HCT116 (cell line): ENCODE measurements at regions not wholly inside any gene's neighbourhood (a gene's known extent, or its start where the extent isn't known, plus 50 kb on each side); places are given as distances from the start of the nearest gene placed in this dataset.

ENCODE experiments used
- ATAC-seq: fragments of 200-7000 bp; cut with Tn5 transposase; 2 replicates; pipeline ENCODE4 v1.9.1; 2020; ENCODE audit warnings: mild to moderate bottlenecking, moderate library complexity
- BruUV-seq: library from RNA; stranded (reverse); fragments of 400-500 nt; replicated peaks from 2 replicates; lab custom pipeline; 2021; lab: Mats Ljungman, UMichigan
- CTCF ChIA-PET: fragments of 300-600 bp; sonication (Branson Sonifier 250); formaldehyde crosslinking; loops from one replicate; lab custom pipeline; 2021; ENCODE audit warnings: antibody characterized with exemption; lab: Charles Lee
- POLR2A ChIA-PET: fragments of 300-600, 350-600 bp; sonication (Branson Sonifier 250); formaldehyde crosslinking; loops from one replicate; lab custom pipeline; 2021; ENCODE audit warnings: antibody characterized with exemption; lab: Charles Lee
- RAD21 ChIA-PET, 2 experiments: fragments of 300-600 bp; sonication (Branson Sonifier 250); formaldehyde crosslinking; loops; one replicate each; lab custom pipeline; 2023; ENCODE audit warnings: low total read pairs in 2 of 2; ENCODE audit not compliant: uncharacterized antibody in 2 of 2, unreplicated experiment in 2 of 2, low non-redundant PET in 1 of 2; lab: Charles Lee
- DNase-seq: peaks from one replicate; pipeline ENCODE4 v3.0.0-alpha.2; 2010; ENCODE audit warnings: low read depth, low spot score
- H2AFZ ChIP-seq: fragments of 200-600 bp; shearing (Covaris generic), sonication (generic); 2 replicates; pipeline ENCODE4 v1.6.1; 2017; ENCODE audit warnings: low read depth, mixed run types, mixed read lengths, antibody characterized with exemption, low read length; ENCODE audit not compliant: poor library complexity, severe bottlenecking
- H3K27ac ChIP-seq: 2 replicates; pipeline ENCODE4 v1.5.1; 2012; ENCODE audit warnings: low read depth, low read length
- H3K27me3 ChIP-seq: fragments of 200-600 bp; sonication (generic); 2 replicates; pipeline ENCODE4 v1.6.1; 2016; ENCODE audit warnings: mixed run types, low read length, mixed read lengths; ENCODE audit not compliant: insufficient read depth
- H3K36me3 ChIP-seq, 2 experiments: fragments of 200-500 bp in 1 of 2; fragments of 200-600 bp in 1 of 2; sonication (Bioruptor generic) in 1 of 2; sonication (generic) in 1 of 2; 2 replicates each; pipeline versions ENCODE4 v1.5.1 to v1.6.1; 2014 to 2016; ENCODE audit warnings: low read length in 2 of 2, inconsistent platforms in 1 of 2, mixed read lengths in 1 of 2, mixed run types in 1 of 2; ENCODE audit not compliant: insufficient read depth in 2 of 2, control insufficient read depth in 1 of 2
- H3K4me1 ChIP-seq, 2 experiments: fragments of 200-600 bp in 1 of 2; sonication (generic) in 1 of 2; 2 replicates each; pipeline versions ENCODE4 v1.5.1 to v1.6.1; 2012 to 2017; ENCODE audit warnings: low read length in 2 of 2, inconsistent platforms in 1 of 2, mild to moderate bottlenecking in 1 of 2, mixed read lengths in 1 of 2, mixed run types in 1 of 2, moderate library complexity in 1 of 2; ENCODE audit not compliant: insufficient read depth in 2 of 2, control insufficient read depth in 1 of 2
- H3K4me2 ChIP-seq: fragments of 200-600 bp; sonication (generic); 2 replicates; pipeline ENCODE4 v1.6.1; 2017; ENCODE audit warnings: mixed run types, low read length, mixed read lengths
- H3K4me3 ChIP-seq, 2 experiments: fragments of 200-600 bp in 1 of 2; sonication (generic) in 1 of 2; replicated peaks in 1 of 2; 2 replicates each; pipeline ENCODE4 v1.5.1; 2011 to 2016; ENCODE audit warnings: low read length in 2 of 2, control low read depth in 1 of 2, low read depth in 1 of 2, mild to moderate bottlenecking in 1 of 2, mixed read lengths in 1 of 2, mixed run types in 1 of 2
- H3K79me2 ChIP-seq: fragments of 200-600 bp; sonication (generic); 2 replicates; pipeline ENCODE4 v1.6.1; 2017; ENCODE audit warnings: mild to moderate bottlenecking, mixed run types, low read length, moderate library complexity, mixed read lengths; ENCODE audit not compliant: insufficient read depth
- H3K9ac ChIP-seq: fragments of 200-600 bp; sonication (generic); 2 replicates; pipeline ENCODE4 v1.6.1; 2016; ENCODE audit warnings: low read length, mixed read lengths
- H3K9me2 ChIP-seq: fragments of 200-600 bp; sonication (generic), shearing (Covaris generic); 2 replicates; pipeline ENCODE4 v1.6.1; 2017; ENCODE audit warnings: mixed run types, mild to moderate bottlenecking, moderate library complexity; ENCODE audit not compliant: insufficient read depth
- H3K9me3 ChIP-seq, 2 experiments: fragments of 200-500 bp in 1 of 2; fragments of 200-600 bp in 1 of 2; sonication (Bioruptor generic) in 1 of 2; sonication (generic) in 1 of 2; 2 replicates each; pipeline ENCODE4 v1.6.1; 2014 to 2017; ENCODE audit warnings: low read length in 2 of 2, mixed read lengths in 2 of 2, inconsistent platforms in 1 of 2, low read depth in 1 of 2, mild to moderate bottlenecking in 1 of 2, mixed run types in 1 of 2, moderate library complexity in 1 of 2; ENCODE audit not compliant: control insufficient read depth in 1 of 2, insufficient read depth in 1 of 2
- H4K20me1 ChIP-seq: fragments of 200-600 bp; sonication (generic), shearing (Covaris generic); 2 replicates; pipeline ENCODE4 v1.6.1; 2017; ENCODE audit warnings: mixed run types, mild to moderate bottlenecking, moderate library complexity; ENCODE audit not compliant: insufficient read depth
- ATF3 ChIP-seq: IDR thresholded peaks from 2 replicates; pipeline ENCODE4 v1.6.1; 2012
- CBX3 ChIP-seq: IDR thresholded peaks from 2 replicates; pipeline ENCODE4 v1.6.1; 2012; ENCODE audit warnings: low read depth
- CEBPB ChIP-seq: IDR thresholded peaks from 2 replicates; pipeline ENCODE4 v1.6.1; 2012; ENCODE audit warnings: low read depth
- EGR1 ChIP-seq: IDR thresholded peaks from 2 replicates; pipeline ENCODE4 v1.6.1; 2012; ENCODE audit warnings: low read depth
- ELF1 ChIP-seq: IDR thresholded peaks from 2 replicates; pipeline ENCODE4 v1.6.1; 2012; ENCODE audit warnings: low read depth, borderline replicate concordance
- EZH2 ChIP-seq: fragments of 200-600 bp; sonication (generic); IDR thresholded peaks from 2 replicates; pipeline ENCODE4 v1.6.1; 2017; ENCODE audit warnings: antibody characterized with exemption, mixed run types
- EZH2phosphoT487 ChIP-seq: fragments of 200-600 bp; IDR thresholded peaks from 2 replicates; pipeline ENCODE4 v1.6.1; 2018; ENCODE audit warnings: antibody characterized with exemption, borderline replicate concordance
- FOSL1 ChIP-seq: IDR thresholded peaks from 2 replicates; pipeline ENCODE4 v1.6.1; 2012; ENCODE audit warnings: low read depth
- JUND ChIP-seq: IDR thresholded peaks from 2 replicates; pipeline ENCODE4 v1.6.1; 2012
- POLR2A ChIP-seq: IDR thresholded peaks from 2 replicates; pipeline ENCODE4 v1.7.0; 2011; ENCODE audit warnings: borderline replicate concordance; ENCODE audit not compliant: insufficient read depth, insufficient read length; ENCODE audit errors: extremely low read depth
- RAD21 ChIP-seq: IDR thresholded peaks from 2 replicates; pipeline ENCODE4 v1.6.1; 2012; ENCODE audit warnings: low read depth, mild to moderate bottlenecking
- SIN3A ChIP-seq: IDR thresholded peaks from 2 replicates; pipeline ENCODE4 v1.6.1; 2012; ENCODE audit warnings: low read depth
- SP1 ChIP-seq: IDR thresholded peaks from 2 replicates; pipeline ENCODE4 v1.6.1; 2012; ENCODE audit warnings: low read depth
- SRF ChIP-seq: IDR thresholded peaks from 2 replicates; pipeline ENCODE4 v1.6.1; 2012; ENCODE audit warnings: low read depth
- TCF7L2 ChIP-seq: IDR thresholded peaks from 2 replicates; pipeline ENCODE4 v1.7.0; 2011; ENCODE audit warnings: borderline replicate concordance, inconsistent platforms; ENCODE audit not compliant: insufficient read depth, insufficient read length; ENCODE audit errors: extremely low read depth
- YY1 ChIP-seq: IDR thresholded peaks from 2 replicates; pipeline ENCODE4 v1.6.1; 2011; ENCODE audit warnings: low read length, low read depth, moderate library complexity, mild to moderate bottlenecking; ENCODE audit not compliant: insufficient replicate concordance; ENCODE audit errors: extremely low read depth
- ZNF274 ChIP-seq: fragments of 200-500 bp; sonication (Bioruptor generic); IDR thresholded peaks from 2 replicates; pipeline ENCODE4 v1.6.1; 2014; ENCODE audit warnings: mild to moderate bottlenecking, low read depth, low read length, inconsistent platforms
- intact Hi-C: fragments of 100-400 bp; cut with micrococcal nuclease; formaldehyde crosslinking; loops from 2 replicates; pipeline ENCODE4 v1.10.0; 2022
- TF ChIP-seq, protein P1 (sequence below): IDR thresholded peaks from 2 replicates; pipeline ENCODE4 v1.6.1; 2012; ENCODE audit warnings: low read depth

GRCh38 chr19:31742249-31742648, 393.0 kb upstream of the TSHZ3 start (continued):
- no peak for TF ChIP-seq POLR2A
- no peak for TF ChIP-seq CEBPB

GRCh38 chr19:31745731-31746130, 396.5 kb upstream of the TSHZ3 start:
- POLR2A ChIA-PET: no interaction called here
- ATAC-seq (no peak), DNase-seq (no peak)
- H3K27me3 ChIP-seq: no peaks in the 10 kb centered on the region
- no peak overlapping the region for H3K4me2 ChIP-seq
- peaks cover 5 to 34% of the 10 kb centered on the region in 2 experiments; a peak in 2 of 4 replicates for H3K9me3 ChIP-seq
- no peaks in the 10 kb centered on the region for H3K4me1 ChIP-seq
- intact Hi-C loops: no loop called here
- no peak overlapping the region for H3K9ac ChIP-seq
- H3K79me2 ChIP-seq: no peaks in the 10 kb centered on the region
- H4K20me1 ChIP-seq: no peaks in the 10 kb centered on the region
- no peak overlapping the region for H3K4me3 ChIP-seq
- TF ChIP-seq POLR2A (no peak), RAD21 (no peak), EGR1 (no peak)
- no TSS peak for BruUV-seq
- H3K36me3 ChIP-seq: no peaks in the 10 kb centered on the region
- H3K9me2 ChIP-seq: no peaks in the 10 kb centered on the region
- CTCF ChIA-PET: no interaction called here
- RAD21 ChIA-PET: no interaction called here
- H3K27ac ChIP-seq: no peak overlapping the region
- no peak overlapping the region for H2AFZ ChIP-seq

GRCh38 chr19:31749231-31749630, 400.0 kb upstream of the TSHZ3 start:
- H3K4me3 ChIP-seq: no peak overlapping the region
- POLR2A ChIA-PET: no interaction called here
- H2AFZ ChIP-seq: no peak overlapping the region
- H3K4me1 ChIP-seq: no peaks in the 10 kb centered on the region
- H3K9ac ChIP-seq: no peak overlapping the region
- H3K79me2 ChIP-seq: no peaks in the 10 kb centered on the region
- no peaks in the 10 kb centered on the region for H3K9me2 ChIP-seq
- intact Hi-C loops: no loop called here
- BruUV-seq: no TSS peak
- DNase-seq (no peak), ATAC-seq (no peak)
- H3K4me2 ChIP-seq: no peak overlapping the region
- RAD21 ChIA-PET: no interaction called here
- no peaks in the 10 kb centered on the region for H3K36me3 ChIP-seq
- CTCF ChIA-PET: no interaction called here
- H4K20me1 ChIP-seq: no peaks in the 10 kb centered on the region
- no peak overlapping the region for H3K27ac ChIP-seq
- H3K27me3 ChIP-seq: no peaks in the 10 kb centered on the region
- peaks cover under 1 to 37% of the 10 kb centered on the region in 2 experiments; a peak in 2 of 4 replicates for H3K9me3 ChIP-seq
- TF ChIP-seq, protein P1, sequence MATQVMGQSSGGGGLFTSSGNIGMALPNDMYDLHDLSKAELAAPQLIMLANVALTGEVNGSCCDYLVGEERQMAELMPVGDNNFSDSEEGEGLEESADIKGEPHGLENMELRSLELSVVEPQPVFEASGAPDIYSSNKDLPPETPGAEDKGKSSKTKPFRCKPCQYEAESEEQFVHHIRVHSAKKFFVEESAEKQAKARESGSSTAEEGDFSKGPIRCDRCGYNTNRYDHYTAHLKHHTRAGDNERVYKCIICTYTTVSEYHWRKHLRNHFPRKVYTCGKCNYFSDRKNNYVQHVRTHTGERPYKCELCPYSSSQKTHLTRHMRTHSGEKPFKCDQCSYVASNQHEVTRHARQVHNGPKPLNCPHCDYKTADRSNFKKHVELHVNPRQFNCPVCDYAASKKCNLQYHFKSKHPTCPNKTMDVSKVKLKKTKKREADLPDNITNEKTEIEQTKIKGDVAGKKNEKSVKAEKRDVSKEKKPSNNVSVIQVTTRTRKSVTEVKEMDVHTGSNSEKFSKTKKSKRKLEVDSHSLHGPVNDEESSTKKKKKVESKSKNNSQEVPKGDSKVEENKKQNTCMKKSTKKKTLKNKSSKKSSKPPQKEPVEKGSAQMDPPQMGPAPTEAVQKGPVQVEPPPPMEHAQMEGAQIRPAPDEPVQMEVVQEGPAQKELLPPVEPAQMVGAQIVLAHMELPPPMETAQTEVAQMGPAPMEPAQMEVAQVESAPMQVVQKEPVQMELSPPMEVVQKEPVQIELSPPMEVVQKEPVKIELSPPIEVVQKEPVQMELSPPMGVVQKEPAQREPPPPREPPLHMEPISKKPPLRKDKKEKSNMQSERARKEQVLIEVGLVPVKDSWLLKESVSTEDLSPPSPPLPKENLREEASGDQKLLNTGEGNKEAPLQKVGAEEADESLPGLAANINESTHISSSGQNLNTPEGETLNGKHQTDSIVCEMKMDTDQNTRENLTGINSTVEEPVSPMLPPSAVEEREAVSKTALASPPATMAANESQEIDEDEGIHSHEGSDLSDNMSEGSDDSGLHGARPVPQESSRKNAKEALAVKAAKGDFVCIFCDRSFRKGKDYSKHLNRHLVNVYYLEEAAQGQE: no peak
- TF ChIP-seq CEBPB: no peak
- TF ChIP-seq SIN3A: no peak
- TF ChIP-seq SRF: no peak
- TF ChIP-seq SP1: no peak
- no peak for TF ChIP-seq EGR1
- TF ChIP-seq ATF3: no peak
- no peak for TF ChIP-seq YY1
- TF ChIP-seq POLR2A: no peak
- no peak for TF ChIP-seq ELF1
- no peak for TF ChIP-seq EZH2
- TF ChIP-seq CBX3: no peak
- no peak for TF ChIP-seq FOSL1
- TF ChIP-seq JUND: no peak
- TF ChIP-seq RAD21: no peak
- no peak for TF ChIP-seq ZNF274
- no peak for TF ChIP-seq EZH2phosphoT487
- TF ChIP-seq TCF7L2: no peak
